ENCODE measurements at regions not wholly inside any gene's neighbourhood (a gene's known extent, or its start where the extent isn't known, plus 50 kb on each side); places are given as distances from the start of the nearest gene placed in this dataset.
"Not testable (repeated sequence)": the region's sequence is repeated elsewhere in the genome, so short reads cannot be mapped to it uniquely, and the experiment has no call there.

GRCh38 chr2:132279344-132279743 is 117.6 kb upstream of the ANKRD30BL start:
- H3K27ac ChIP-seq: no peak overlapping the region
- H3K36me3 ChIP-seq: no peaks in the 10 kb centered on the region
- DNase-seq: no peak
- TF ChIP-seq POLR2A (IDR thresholded peaks at IDR 0.05): no peak
- TF ChIP-seq CTCF (IDR thresholded peaks at IDR 0.05): no peak
- no peaks in the 10 kb centered on the region for H3K27me3 ChIP-seq
- intact Hi-C loops (cut with DNase I): no loop called here
- no peaks in the 10 kb centered on the region for H3K9me3 ChIP-seq
- no peaks in the 10 kb centered on the region for H3K4me1 ChIP-seq
- H3K4me3 ChIP-seq (replicated peaks in 1 of 3): no peak overlapping the region
- WGBS, 2 donors: 96 to 98% methylated on average over 8 to 11 of the region's 11 CpGs

- H3K27me3 ChIP-seq: no peaks in the 10 kb centered on the region
- no peak for DNase-seq
- no peak overlapping the region for H3K27ac ChIP-seq
- no peaks in the 10 kb centered on the region for H3K36me3 ChIP-seq
- H3K9me3 ChIP-seq: no peaks in the 10 kb centered on the region
- TF ChIP-seq CTCF (IDR thresholded peaks at IDR 0.05) (no peak), POLR2A (IDR thresholded peaks at IDR 0.05) (no peak)
- WGBS, 2 donors: 96 to 98% methylated on average over 20 to 27 of the region's 31 CpGs
- H3K4me1 ChIP-seq: no peaks in the 10 kb centered on the region
- H3K4me3 ChIP-seq (replicated peaks in 1 of 3): no peak overlapping the region
- intact Hi-C loops (cut with DNase I): no loop called here
Observed at GRCh38 chr2:132279930-132280615, 118.3 kb upstream of the ANKRD30BL start.

GRCh38 chr2:132280912-132281311 is 119.2 kb upstream of the ANKRD30BL start:
- 88 to 99% methylated on average over 12 of the region's 12 CpGs for WGBS, 2 donors
- H3K4me1 ChIP-seq: no peaks in the 10 kb centered on the region
- intact Hi-C loops (cut with DNase I): no loop called here
- no peak overlapping the region for H3K4me3 ChIP-seq (replicated peaks in 1 of 3)
- TF ChIP-seq POLR2A (IDR thresholded peaks at IDR 0.05) (no peak), CTCF (IDR thresholded peaks at IDR 0.05) (no peak)
- no peaks in the 10 kb centered on the region for H3K27me3 ChIP-seq
- H3K9me3 ChIP-seq: no peaks in the 10 kb centered on the region
- no peak overlapping the region for H3K27ac ChIP-seq
- DNase-seq: no peak
- no peaks in the 10 kb centered on the region for H3K36me3 ChIP-seq

GRCh38 chr2:132282104-132282503 is 120.4 kb upstream of the ANKRD30BL start:
- H3K36me3 ChIP-seq; H3K4me1 ChIP-seq; H3K27ac ChIP-seq; DNase-seq; H3K9me3 ChIP-seq; H3K4me3 ChIP-seq (replicated peaks in 1 of 3); intact Hi-C loops (cut with DNase I); H3K27me3 ChIP-seq: not testable (repeated sequence)
- 84 to 91% methylated on average over 6 of the region's 6 CpGs for WGBS, 2 donors

GRCh38 chr2:132282911-132283310 is 121.2 kb upstream of the ANKRD30BL start:
- intact Hi-C loops (cut with DNase I): no loop called here
- Histone ChIP-seq H3K36me3 (no peaks in the 10 kb centered on the region), H3K27ac (no peak overlapping the region), H3K9me3 (no peaks in the 10 kb centered on the region), H3K4me1 (no peaks in the 10 kb centered on the region), H3K4me3 (replicated peaks in 1 of 3) (no peak overlapping the region), H3K27me3 (no peaks in the 10 kb centered on the region)
- TF ChIP-seq CTCF (IDR thresholded peaks at IDR 0.05): no peak
- no peak for TF ChIP-seq POLR2A (IDR thresholded peaks at IDR 0.05)
- WGBS, 2 donors: 92 to 95% methylated on average over 9 of the region's 9 CpGs
- DNase-seq: no peak

GRCh38 chr2:132286289-132286911 is 124.6 kb upstream of the ANKRD30BL start:
- intact Hi-C loops (cut with DNase I); DNase-seq; H3K27me3 ChIP-seq; H3K4me3 ChIP-seq (replicated peaks in 1 of 3); H3K27ac ChIP-seq; H3K9me3 ChIP-seq; H3K36me3 ChIP-seq; H3K4me1 ChIP-seq: not testable (repeated sequence)
- 73 to 83% methylated on average over 6 of the region's 6 CpGs for WGBS, 2 donors

GRCh38 chr2:132287910-132288309 is 126.2 kb upstream of the ANKRD30BL start:
- H3K36me3 ChIP-seq; intact Hi-C loops (cut with DNase I); H3K4me1 ChIP-seq; H3K27ac ChIP-seq; DNase-seq; H3K27me3 ChIP-seq; H3K4me3 ChIP-seq (replicated peaks in 1 of 3); H3K9me3 ChIP-seq: not testable (repeated sequence)
- 87 to 91% methylated on average over 8 of the region's 8 CpGs for WGBS, 2 donors

GRCh38 chr2:132289138-132289537 is 127.4 kb upstream of the ANKRD30BL start:
- H3K9me3 ChIP-seq; H3K36me3 ChIP-seq; DNase-seq; H3K4me3 ChIP-seq (replicated peaks in 1 of 3); H3K27me3 ChIP-seq; H3K27ac ChIP-seq; intact Hi-C loops (cut with DNase I); H3K4me1 ChIP-seq: not testable (repeated sequence)
- WGBS, 2 donors: 74 to 89% methylated on average over 4 of the region's 4 CpGs

GRCh38 chr2:132289812-132290211 is 126.8 kb upstream of the GPR39 start:
- H3K9me3 ChIP-seq; H3K27ac ChIP-seq; DNase-seq; H3K4me3 ChIP-seq (replicated peaks in 1 of 3); H3K4me1 ChIP-seq; H3K36me3 ChIP-seq; intact Hi-C loops (cut with DNase I); H3K27me3 ChIP-seq: not testable (repeated sequence)
- WGBS, 2 donors: 85 to 89% methylated on average over 6 of the region's 6 CpGs
